Neural crest cell (in vitro differentiated cells): ENCODE measurements at regions not wholly inside any gene's neighbourhood (a gene's known extent, or its start where the extent isn't known, plus 50 kb on each side); places are given as distances from the start of the nearest gene placed in this dataset.

Experiments used
- DNase-seq: peaks from one replicate; pipeline ENCODE4 v3.0.0; 2021; ENCODE audit warnings: low read depth, mixed read lengths, low spot score
- H3K27ac Mint-ChIP-seq: one replicate; pipeline ENCODE4 v1.8.0; 2021; ENCODE audit warnings: mild to moderate bottlenecking, mixed read lengths; ENCODE audit not compliant: unreplicated experiment
- H3K27me3 Mint-ChIP-seq: 2 replicates; pipeline ENCODE4 v1.8.0; 2021; ENCODE audit warnings: low read depth, mild to moderate bottlenecking, mixed read lengths
- H3K36me3 Mint-ChIP-seq: 2 replicates; pipeline ENCODE4 v1.8.0; 2021; ENCODE audit warnings: low read depth, mild to moderate bottlenecking, mixed read lengths
- H3K4me1 Mint-ChIP-seq: 2 replicates; pipeline ENCODE4 v1.8.0; 2021; ENCODE audit warnings: mixed read lengths
- H3K4me3 Mint-ChIP-seq: one replicate; pipeline ENCODE4 v1.8.0; 2021; ENCODE audit warnings: mild to moderate bottlenecking, mixed read lengths
- H3K9me3 Mint-ChIP-seq: 2 replicates; pipeline ENCODE4 v1.8.0; 2021; ENCODE audit warnings: mixed read lengths
- CTCF ChIP-seq: fragments of 200-600 bp; sonication (generic); conservative IDR thresholded peaks from 2 replicates; pipeline ENCODE4 v1.5.0; 2021; ENCODE audit warnings: antibody characterized with exemption, mild to moderate bottlenecking

- Mint-ChIP-seq H3K36me3 (no peaks in the 10 kb centered on the region), H3K4me3 (no peak overlapping the region), H3K27ac (no peak overlapping the region), H3K9me3 (no peaks in the 10 kb centered on the region), H3K4me1 (peaks cover 12% of the 10 kb centered on the region), H3K27me3 (peaks cover 31% of the 10 kb centered on the region)
- TF ChIP-seq CTCF = no peak
- DNase-seq = no peak
Measured at GRCh38 chr4:84441758-84442377, 57.2 kb downstream of the NKX6-1 start.

- TF ChIP-seq CTCF = no peak
- H3K4me3 Mint-ChIP-seq = no peak overlapping the region
- H3K27me3 Mint-ChIP-seq = peaks cover 30% of the 10 kb centered on the region
- no peaks in the 10 kb centered on the region for H3K36me3 Mint-ChIP-seq
- no peaks in the 10 kb centered on the region for H3K9me3 Mint-ChIP-seq
- peaks cover 12% of the 10 kb centered on the region for H3K4me1 Mint-ChIP-seq
- no peak overlapping the region for H3K27ac Mint-ChIP-seq
- DNase-seq = no peak
Measured at GRCh38 chr4:84439996-84440395, 59.1 kb downstream of the NKX6-1 start.

GRCh38 chr4:84436812-84437211 is 62.3 kb downstream of the NKX6-1 start:
- peaks cover 26% of the 10 kb centered on the region for H3K27me3 Mint-ChIP-seq
- peaks cover 23% of the 10 kb centered on the region for H3K4me1 Mint-ChIP-seq
- no peaks in the 10 kb centered on the region for H3K36me3 Mint-ChIP-seq
- DNase-seq = no peak
- TF ChIP-seq CTCF = no peak
- H3K27ac Mint-ChIP-seq = no peak overlapping the region
- H3K4me3 Mint-ChIP-seq = no peak overlapping the region
- no peaks in the 10 kb centered on the region for H3K9me3 Mint-ChIP-seq

- Mint-ChIP-seq H3K9me3 (no peaks in the 10 kb centered on the region), H3K4me1 (peaks cover 12% of the 10 kb centered on the region), H3K36me3 (no peaks in the 10 kb centered on the region), H3K27ac (no peak overlapping the region), H3K27me3 (peaks cover 18% of the 10 kb centered on the region), H3K4me3 (no peak overlapping the region)
- no peak for DNase-seq
- TF ChIP-seq CTCF = no peak
Measured at GRCh38 chr4:84434344-84434743, 64.7 kb downstream of the NKX6-1 start.

DNA sequence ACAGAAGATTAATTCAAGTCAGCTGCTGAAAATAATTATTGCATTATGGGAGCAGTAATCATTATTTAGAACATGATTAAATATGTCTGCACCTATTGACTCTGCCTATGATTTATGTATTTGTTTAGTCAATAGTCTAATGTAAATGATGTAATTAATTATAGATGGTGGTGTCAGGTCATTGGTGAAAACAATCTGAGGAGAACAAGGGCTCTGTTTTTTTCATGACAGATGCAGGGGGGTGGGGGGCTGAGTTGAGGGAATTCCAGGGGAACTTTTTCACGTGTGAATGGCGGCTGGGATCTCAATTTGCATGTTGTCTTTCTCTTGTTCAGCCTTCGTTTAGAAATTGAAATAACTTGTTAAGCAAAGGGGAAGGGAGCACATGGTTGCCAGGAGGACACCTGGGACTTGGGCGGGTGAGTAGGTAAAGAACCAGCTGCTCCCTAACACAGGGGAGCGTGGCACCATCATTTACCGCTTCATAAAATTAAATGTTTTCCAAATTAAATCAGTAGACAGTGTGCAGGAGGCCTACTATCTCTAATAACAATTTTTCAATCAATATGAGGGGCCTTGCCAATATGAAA is 65.4 kb downstream of the NKX6-1 start:
- peaks cover 11% of the 10 kb centered on the region for H3K4me1 Mint-ChIP-seq
- H3K27me3 Mint-ChIP-seq = peaks cover 15% of the 10 kb centered on the region
- H3K4me3 Mint-ChIP-seq = no peak overlapping the region
- DNase-seq = no peak
- no peak overlapping the region for H3K27ac Mint-ChIP-seq
- H3K36me3 Mint-ChIP-seq = no peaks in the 10 kb centered on the region
- no peaks in the 10 kb centered on the region for H3K9me3 Mint-ChIP-seq
- no peak for TF ChIP-seq CTCF
